ENCODE measurements at regions not wholly inside any gene's neighbourhood (a gene's known extent, or its start where the extent isn't known, plus 50 kb on each side); places are given as distances from the start of the nearest gene placed in this dataset.
"Not testable (repeated sequence)": the region's sequence is repeated elsewhere in the genome, so short reads cannot be mapped to it uniquely, and the experiment has no call there.

- DNase-seq (ENCODE audit: low read depth, low spot score) = no peak
- H3K27ac Mint-ChIP-seq (ENCODE audit: unreplicated experiment) = no peak overlapping the region
- TF ChIP-seq, protein P1, sequence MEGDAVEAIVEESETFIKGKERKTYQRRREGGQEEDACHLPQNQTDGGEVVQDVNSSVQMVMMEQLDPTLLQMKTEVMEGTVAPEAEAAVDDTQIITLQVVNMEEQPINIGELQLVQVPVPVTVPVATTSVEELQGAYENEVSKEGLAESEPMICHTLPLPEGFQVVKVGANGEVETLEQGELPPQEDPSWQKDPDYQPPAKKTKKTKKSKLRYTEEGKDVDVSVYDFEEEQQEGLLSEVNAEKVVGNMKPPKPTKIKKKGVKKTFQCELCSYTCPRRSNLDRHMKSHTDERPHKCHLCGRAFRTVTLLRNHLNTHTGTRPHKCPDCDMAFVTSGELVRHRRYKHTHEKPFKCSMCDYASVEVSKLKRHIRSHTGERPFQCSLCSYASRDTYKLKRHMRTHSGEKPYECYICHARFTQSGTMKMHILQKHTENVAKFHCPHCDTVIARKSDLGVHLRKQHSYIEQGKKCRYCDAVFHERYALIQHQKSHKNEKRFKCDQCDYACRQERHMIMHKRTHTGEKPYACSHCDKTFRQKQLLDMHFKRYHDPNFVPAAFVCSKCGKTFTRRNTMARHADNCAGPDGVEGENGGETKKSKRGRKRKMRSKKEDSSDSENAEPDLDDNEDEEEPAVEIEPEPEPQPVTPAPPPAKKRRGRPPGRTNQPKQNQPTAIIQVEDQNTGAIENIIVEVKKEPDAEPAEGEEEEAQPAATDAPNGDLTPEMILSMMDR (conservative IDR thresholded peaks at IDR 0.05) = no peak
- H3K4me3 Mint-ChIP-seq = no peak overlapping the region
- no peaks in the 10 kb centered on the region for H3K4me1 Mint-ChIP-seq
- H3K27me3 Mint-ChIP-seq (ENCODE audit: low read depth) = peaks cover 8% of the 10 kb centered on the region
- H3K9me3 Mint-ChIP-seq = no peaks in the 10 kb centered on the region
- H3K36me3 Mint-ChIP-seq (ENCODE audit: low read depth) = no peaks in the 10 kb centered on the region
Observed at GRCh38 chr1:228669242-228669585, 66.1 kb upstream of the RHOU start.

- not testable (repeated sequence) for DNase-seq (ENCODE audit: low read depth, low spot score); H3K27me3 Mint-ChIP-seq (ENCODE audit: low read depth); H3K4me3 Mint-ChIP-seq; H3K4me1 Mint-ChIP-seq; H3K9me3 Mint-ChIP-seq; H3K36me3 Mint-ChIP-seq (ENCODE audit: low read depth); H3K27ac Mint-ChIP-seq (ENCODE audit: unreplicated experiment)
Observed at GRCh38 chr1:228681076-228681565, 54.2 kb upstream of the RHOU start.

- H3K4me1 Mint-ChIP-seq = peaks cover 7% of the 10 kb centered on the region
- no peaks in the 10 kb centered on the region for H3K36me3 Mint-ChIP-seq (ENCODE audit: low read depth)
- no peak for DNase-seq (ENCODE audit: low read depth, low spot score)
- no peak overlapping the region for H3K27ac Mint-ChIP-seq (ENCODE audit: unreplicated experiment)
- H3K27me3 Mint-ChIP-seq (ENCODE audit: low read depth) = peaks cover 15% of the 10 kb centered on the region
- H3K9me3 Mint-ChIP-seq = no peaks in the 10 kb centered on the region
- TF ChIP-seq, protein P1 (conservative IDR thresholded peaks at IDR 0.05) = no peak
- H3K4me3 Mint-ChIP-seq = no peak overlapping the region
Observed at GRCh38 chr1:228683428-228683827, 51.9 kb upstream of the RHOU start.

DNA sequence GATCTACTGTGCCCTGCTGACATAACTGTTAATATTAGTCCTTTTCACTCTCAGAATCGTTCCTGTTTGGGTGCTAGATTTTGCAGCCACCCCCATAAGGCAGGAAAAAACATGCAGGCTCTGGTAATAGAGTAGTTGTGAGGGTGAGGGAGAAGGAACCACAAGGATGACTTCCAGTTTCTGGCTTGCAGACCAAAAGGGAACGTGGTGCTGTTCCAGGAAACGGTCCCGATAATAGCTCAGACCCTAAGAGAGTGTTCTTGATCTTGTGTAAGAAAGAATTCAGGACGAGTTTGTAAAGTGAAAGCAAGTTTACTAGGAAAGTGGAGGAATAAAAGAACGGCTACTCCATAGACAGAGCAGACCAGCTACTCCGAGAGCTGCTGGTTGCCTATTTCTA is 50.7 kb upstream of the RHOU start:
- TF ChIP-seq, protein P1 (conservative IDR thresholded peaks at IDR 0.05) = no peak
- no peaks in the 10 kb centered on the region for H3K36me3 Mint-ChIP-seq (ENCODE audit: low read depth)
- H3K27me3 Mint-ChIP-seq (ENCODE audit: low read depth) = peaks cover 15% of the 10 kb centered on the region
- H3K9me3 Mint-ChIP-seq = no peaks in the 10 kb centered on the region
- no peak for DNase-seq (ENCODE audit: low read depth, low spot score)
- peak overlapping the region; percentile 66 for H3K27ac Mint-ChIP-seq (ENCODE audit: unreplicated experiment)
- peaks cover 7% of the 10 kb centered on the region for H3K4me1 Mint-ChIP-seq
- H3K4me3 Mint-ChIP-seq = no peak overlapping the region

DNA sequence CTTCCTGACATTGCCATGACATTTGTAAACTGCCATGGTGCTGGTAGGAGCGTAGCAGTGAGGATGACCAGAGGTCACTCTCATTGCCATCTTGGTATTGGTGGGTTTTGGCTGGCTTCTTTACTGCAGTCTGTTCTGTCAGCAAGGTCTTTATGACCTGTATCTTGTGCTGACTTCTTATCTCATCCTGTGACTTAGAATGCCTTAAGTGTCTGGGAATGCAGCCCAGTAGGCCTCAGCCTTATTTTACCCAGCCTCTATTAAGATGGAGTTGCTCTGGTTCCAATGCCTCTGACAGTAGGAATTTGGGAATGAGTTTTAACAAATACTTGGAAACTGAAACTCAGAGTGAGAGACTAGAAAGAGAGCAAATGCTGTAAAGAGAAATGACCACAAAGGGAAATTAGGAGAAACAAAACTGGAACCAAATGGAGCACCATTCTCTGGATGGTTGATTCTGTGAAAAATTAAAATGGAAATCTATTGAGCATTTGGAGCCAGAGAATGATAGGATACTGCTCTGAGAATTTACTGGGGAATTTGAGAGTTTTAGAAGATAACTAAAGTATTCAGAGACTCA is 50.1 kb upstream of the RHOU start:
- H3K4me3 Mint-ChIP-seq = no peak overlapping the region
- H3K36me3 Mint-ChIP-seq (ENCODE audit: low read depth) = no peaks in the 10 kb centered on the region
- TF ChIP-seq, protein P1 (conservative IDR thresholded peaks at IDR 0.05) = no peak
- no peak overlapping the region for H3K27ac Mint-ChIP-seq (ENCODE audit: unreplicated experiment)
- peaks cover 15% of the 10 kb centered on the region for H3K27me3 Mint-ChIP-seq (ENCODE audit: low read depth)
- H3K9me3 Mint-ChIP-seq = no peaks in the 10 kb centered on the region
- no peak for DNase-seq (ENCODE audit: low read depth, low spot score)
- H3K4me1 Mint-ChIP-seq = peaks cover 7% of the 10 kb centered on the region

Measured in neural crest cell (in vitro differentiated cells).